H1 (cell line): ENCODE measurements at regions not wholly inside any gene's neighbourhood (a gene's known extent, or its start where the extent isn't known, plus 50 kb on each side); places are given as distances from the start of the nearest gene placed in this dataset.

ENCODE experiments used
- CHD7 ChIP-seq: fragments of 300-600 bp; sonication (generic); IDR thresholded peaks from 2 replicates; pipeline ENCODE4 v1.7.1; 2012; ENCODE audit warnings: low read length, moderate library complexity, mild to moderate bottlenecking, inconsistent platforms; ENCODE audit not compliant: insufficient replicate concordance

GRCh38 chr4:71669291-71669690, 114.6 kb downstream of the GC start (continued):
- TF ChIP-seq CHD7 = no peak
